ENCODE measurements at regions not wholly inside any gene's neighbourhood (a gene's known extent, or its start where the extent isn't known, plus 50 kb on each side); places are given as distances from the start of the nearest gene placed in this dataset.
A peak's percentile ranks its signal among the peaks of the same experiment; 100 is the strongest.

GRCh38 chr1:11338284-11338924, 65.4 kb downstream of the UBIAD1 start:
- WGBS, 2 donors = 83 to 89% methylated on average over 10 of the region's 10 CpGs
- Histone ChIP-seq H3K27me3 (ENCODE audit: control insufficient read depth in 1 of 2, insufficient read depth in 2 of 2, low read length in 2 of 2) (no peaks in the 10 kb centered on the region), H3K9me3 (ENCODE audit: control insufficient read depth in 2 of 2, insufficient read depth in 1 of 2, low read depth in 1 of 2, low read length in 1 of 2) (no peaks in the 10 kb centered on the region), H3K4me3 (ENCODE audit: low read depth in 1 of 2, low read length in 2 of 2) (no peak overlapping the region), H3K4me1 (ENCODE audit: control insufficient read depth in 2 of 2, insufficient read depth in 2 of 2, low read length in 1 of 2) (peaks cover 3 to 9% of the 10 kb centered on the region in 2 donors), H3K36me3 (ENCODE audit: control insufficient read depth in 2 of 2, insufficient read depth in 2 of 2, low read length in 1 of 2) (no peaks in the 10 kb centered on the region), H3K27ac (ENCODE audit: low read depth in 2 of 2, low read length in 1 of 2) (no peak overlapping the region)

- Histone ChIP-seq H3K27ac (ENCODE audit: low read depth in 2 of 2, low read length in 1 of 2) (no peak overlapping the region), H3K36me3 (ENCODE audit: control insufficient read depth in 2 of 2, insufficient read depth in 2 of 2, low read length in 1 of 2) (no peaks in the 10 kb centered on the region), H3K27me3 (ENCODE audit: control insufficient read depth in 1 of 2, insufficient read depth in 2 of 2, low read length in 2 of 2) (no peaks in the 10 kb centered on the region), H3K4me3 (ENCODE audit: low read depth in 1 of 2, low read length in 2 of 2) (no peak overlapping the region), H3K4me1 (ENCODE audit: control insufficient read depth in 2 of 2, insufficient read depth in 2 of 2, low read length in 1 of 2) (peaks cover 3 to 9% of the 10 kb centered on the region in 2 donors), H3K9me3 (ENCODE audit: control insufficient read depth in 2 of 2, insufficient read depth in 1 of 2, low read depth in 1 of 2, low read length in 1 of 2) (no peaks in the 10 kb centered on the region)
- 13 to 19% methylated on average over 24 of the region's 24 CpGs for WGBS, 2 donors
Observed at GRCh38 chr1:11339346-11340232, 66.6 kb downstream of the UBIAD1 start.

- Histone ChIP-seq H3K9me3 (ENCODE audit: control insufficient read depth in 2 of 2, insufficient read depth in 1 of 2, low read depth in 1 of 2, low read length in 1 of 2) (no peaks in the 10 kb centered on the region), H3K4me1 (ENCODE audit: control insufficient read depth in 2 of 2, insufficient read depth in 2 of 2, low read length in 1 of 2) (peaks cover 3 to 9% of the 10 kb centered on the region in 2 donors), H3K4me3 (ENCODE audit: low read depth in 1 of 2, low read length in 2 of 2) (no peak overlapping the region), H3K36me3 (ENCODE audit: control insufficient read depth in 2 of 2, insufficient read depth in 2 of 2, low read length in 1 of 2) (no peaks in the 10 kb centered on the region), H3K27ac (ENCODE audit: low read depth in 2 of 2, low read length in 1 of 2) (no peak overlapping the region), H3K27me3 (ENCODE audit: control insufficient read depth in 1 of 2, insufficient read depth in 2 of 2, low read length in 2 of 2) (no peaks in the 10 kb centered on the region)
- 16 to 18% methylated on average over 4 of the region's 4 CpGs for WGBS, 2 donors
Observed at GRCh38 chr1:11340233-11340632, 67.2 kb downstream of the UBIAD1 start.

GRCh38 chr1:11341901-11342552, 69.0 kb downstream of the UBIAD1 start:
- WGBS, 2 donors = 23 to 43% methylated on average over 6 of the region's 6 CpGs
- Histone ChIP-seq H3K4me3 (ENCODE audit: low read depth in 1 of 2, low read length in 2 of 2) (no peak overlapping the region), H3K36me3 (ENCODE audit: control insufficient read depth in 2 of 2, insufficient read depth in 2 of 2, low read length in 1 of 2) (no peaks in the 10 kb centered on the region), H3K9me3 (ENCODE audit: control insufficient read depth in 2 of 2, insufficient read depth in 1 of 2, low read depth in 1 of 2, low read length in 1 of 2) (no peaks in the 10 kb centered on the region), H3K27ac (ENCODE audit: low read depth in 2 of 2, low read length in 1 of 2) (peak overlapping the region in 1 of 2 donors; percentile 24), H3K27me3 (ENCODE audit: control insufficient read depth in 1 of 2, insufficient read depth in 2 of 2, low read length in 2 of 2) (no peaks in the 10 kb centered on the region), H3K4me1 (ENCODE audit: control insufficient read depth in 2 of 2, insufficient read depth in 2 of 2, low read length in 1 of 2) (peaks cover 3 to 9% of the 10 kb centered on the region in 2 donors)

- WGBS, 2 donors = 48% methylated on average over 6 of the region's 6 CpGs
- Histone ChIP-seq H3K36me3 (ENCODE audit: control insufficient read depth in 2 of 2, insufficient read depth in 2 of 2, low read length in 1 of 2) (no peaks in the 10 kb centered on the region), H3K4me3 (ENCODE audit: low read depth in 1 of 2, low read length in 2 of 2) (no peak overlapping the region), H3K9me3 (ENCODE audit: control insufficient read depth in 2 of 2, insufficient read depth in 1 of 2, low read depth in 1 of 2, low read length in 1 of 2) (no peaks in the 10 kb centered on the region), H3K27ac (ENCODE audit: low read depth in 2 of 2, low read length in 1 of 2) (peak overlapping the region in 1 of 2 donors; percentile 24), H3K4me1 (ENCODE audit: control insufficient read depth in 2 of 2, insufficient read depth in 2 of 2, low read length in 1 of 2) (peaks cover 3 to 9% of the 10 kb centered on the region in 2 donors), H3K27me3 (ENCODE audit: control insufficient read depth in 1 of 2, insufficient read depth in 2 of 2, low read length in 2 of 2) (no peaks in the 10 kb centered on the region)
Observed at GRCh38 chr1:11342621-11343032, 69.6 kb downstream of the UBIAD1 start.

- Histone ChIP-seq H3K4me3 (ENCODE audit: low read depth in 1 of 2, low read length in 2 of 2) (no peak overlapping the region), H3K27ac (ENCODE audit: low read depth in 2 of 2, low read length in 1 of 2) (no peak overlapping the region), H3K27me3 (ENCODE audit: control insufficient read depth in 1 of 2, insufficient read depth in 2 of 2, low read length in 2 of 2) (peaks cover 0 to 4% of the 10 kb centered on the region in 2 donors), H3K36me3 (ENCODE audit: control insufficient read depth in 2 of 2, insufficient read depth in 2 of 2, low read length in 1 of 2) (no peaks in the 10 kb centered on the region), H3K9me3 (ENCODE audit: control insufficient read depth in 2 of 2, insufficient read depth in 1 of 2, low read depth in 1 of 2, low read length in 1 of 2) (peaks cover 0 to 3% of the 10 kb centered on the region in 2 donors), H3K4me1 (ENCODE audit: control insufficient read depth in 2 of 2, insufficient read depth in 2 of 2, low read length in 1 of 2) (peaks cover 0 to 9% of the 10 kb centered on the region in 2 donors)
- 68 to 70% methylated on average over 19 of the region's 19 CpGs for WGBS, 2 donors
Observed at GRCh38 chr1:11345971-11346715, 73.1 kb downstream of the UBIAD1 start.

GRCh38 chr1:11350265-11350664, 77.3 kb downstream of the UBIAD1 start:
- Histone ChIP-seq H3K4me3 (ENCODE audit: low read depth in 1 of 2, low read length in 2 of 2) (no peak overlapping the region), H3K36me3 (ENCODE audit: control insufficient read depth in 2 of 2, insufficient read depth in 2 of 2, low read length in 1 of 2) (no peaks in the 10 kb centered on the region), H3K4me1 (ENCODE audit: control insufficient read depth in 2 of 2, insufficient read depth in 2 of 2, low read length in 1 of 2) (no peaks in the 10 kb centered on the region), H3K9me3 (ENCODE audit: control insufficient read depth in 2 of 2, insufficient read depth in 1 of 2, low read depth in 1 of 2, low read length in 1 of 2) (peaks cover 0 to 3% of the 10 kb centered on the region in 2 donors), H3K27ac (ENCODE audit: low read depth in 2 of 2, low read length in 1 of 2) (no peak overlapping the region), H3K27me3 (ENCODE audit: control insufficient read depth in 1 of 2, insufficient read depth in 2 of 2, low read length in 2 of 2) (peaks cover 0 to 4% of the 10 kb centered on the region in 2 donors)
- WGBS, 2 donors = 47 to 57% methylated on average over 14 of the region's 14 CpGs

- Histone ChIP-seq H3K4me3 (ENCODE audit: low read depth in 1 of 2, low read length in 2 of 2) (no peak overlapping the region), H3K27ac (ENCODE audit: low read depth in 2 of 2, low read length in 1 of 2) (no peak overlapping the region), H3K36me3 (ENCODE audit: control insufficient read depth in 2 of 2, insufficient read depth in 2 of 2, low read length in 1 of 2) (no peaks in the 10 kb centered on the region), H3K4me1 (ENCODE audit: control insufficient read depth in 2 of 2, insufficient read depth in 2 of 2, low read length in 1 of 2) (no peaks in the 10 kb centered on the region), H3K9me3 (ENCODE audit: control insufficient read depth in 2 of 2, insufficient read depth in 1 of 2, low read depth in 1 of 2, low read length in 1 of 2) (peaks cover 0 to 3% of the 10 kb centered on the region in 2 donors), H3K27me3 (ENCODE audit: control insufficient read depth in 1 of 2, insufficient read depth in 2 of 2, low read length in 2 of 2) (peaks cover 0 to 4% of the 10 kb centered on the region in 2 donors)
- 89 to 93% methylated on average over 12 of the region's 12 CpGs for WGBS, 2 donors
Observed at GRCh38 chr1:11352058-11352715, 79.2 kb downstream of the UBIAD1 start.
